ENCODE measurements at regions not wholly inside any gene's neighbourhood (a gene's known extent, or its start where the extent isn't known, plus 50 kb on each side); places are given as distances from the start of the nearest gene placed in this dataset.

GRCh38 chr20:59403962-59404314 is 103.5 kb downstream of the EDN3 start:
- Histone ChIP-seq H3K36me3 (replicated peaks) (no peaks in the 10 kb centered on the region), H3K27ac (no peak overlapping the region), H3K4me3 (ENCODE audit: low read depth, low read length) (no peak overlapping the region), H3K27me3 (replicated peaks) (peaks cover 10% of the 10 kb centered on the region)
- in situ Hi-C loops (cut with HindIII; ENCODE audit: low pct_ligation_motif_present, low sequenced_read_pairs), result no loop called here
- no peak for DNase-seq
- no peak for TF ChIP-seq CTCF (IDR thresholded peaks at IDR 0.05; ENCODE audit: low read depth, low read length, missing control alignments)

GRCh38 chr20:59404749-59405148 is 104.3 kb downstream of the EDN3 start:
- Histone ChIP-seq H3K36me3 (replicated peaks) (no peaks in the 10 kb centered on the region), H3K27ac (no peak overlapping the region), H3K4me3 (ENCODE audit: low read depth, low read length) (no peak overlapping the region), H3K27me3 (replicated peaks) (peaks cover 10% of the 10 kb centered on the region)
- no peak for DNase-seq
- no peak for TF ChIP-seq CTCF (IDR thresholded peaks at IDR 0.05; ENCODE audit: low read depth, low read length, missing control alignments)
- in situ Hi-C loops (cut with HindIII; ENCODE audit: low pct_ligation_motif_present, low sequenced_read_pairs), result no loop called here

GRCh38 chr20:59405226-59406200 is 105.1 kb downstream of the EDN3 start:
- Histone ChIP-seq H3K27ac (no peak overlapping the region), H3K36me3 (replicated peaks) (no peaks in the 10 kb centered on the region), H3K4me3 (ENCODE audit: low read depth, low read length) (no peak overlapping the region), H3K27me3 (replicated peaks) (peaks cover 10% of the 10 kb centered on the region)
- no peak for DNase-seq
- in situ Hi-C loops (cut with HindIII; ENCODE audit: low pct_ligation_motif_present, low sequenced_read_pairs), result no loop called here
- no peak for TF ChIP-seq CTCF (IDR thresholded peaks at IDR 0.05; ENCODE audit: low read depth, low read length, missing control alignments)

GRCh38 chr20:59406446-59406845 is 106.0 kb downstream of the EDN3 start:
- Histone ChIP-seq H3K4me3 (ENCODE audit: low read depth, low read length) (no peak overlapping the region), H3K27ac (no peak overlapping the region), H3K36me3 (replicated peaks) (no peaks in the 10 kb centered on the region), H3K27me3 (replicated peaks) (peaks cover 10% of the 10 kb centered on the region)
- no peak for TF ChIP-seq CTCF (IDR thresholded peaks at IDR 0.05; ENCODE audit: low read depth, low read length, missing control alignments)
- no peak for DNase-seq
- in situ Hi-C loops (cut with HindIII; ENCODE audit: low pct_ligation_motif_present, low sequenced_read_pairs), result no loop called here

- DNase-seq, result no peak
- Histone ChIP-seq H3K36me3 (replicated peaks) (no peaks in the 10 kb centered on the region), H3K27me3 (replicated peaks) (no peaks in the 10 kb centered on the region), H3K27ac (no peak overlapping the region), H3K4me3 (ENCODE audit: low read depth, low read length) (no peak overlapping the region)
- in situ Hi-C loops (cut with HindIII; ENCODE audit: low pct_ligation_motif_present, low sequenced_read_pairs), result no loop called here
- TF ChIP-seq CTCF (IDR thresholded peaks at IDR 0.05; ENCODE audit: low read depth, low read length, missing control alignments), result no peak
These were observed 110.8 kb downstream of the EDN3 start for GRCh38 chr20:59411170-59411569.
